H9 (cell line): ENCODE measurements at regions not wholly inside any gene's neighbourhood (a gene's known extent, or its start where the extent isn't known, plus 50 kb on each side); places are given as distances from the start of the nearest gene placed in this dataset.

ENCODE experiments used
- DNase-seq: peaks from one replicate; pipeline ENCODE4 v3.0.0-alpha.2; 2017
- H2AFZ ChIP-seq: one replicate; pipeline ENCODE4 v1.6.1; 2013; ENCODE audit warnings: mild to moderate bottlenecking, low read length, control low read depth, moderate library complexity
- H2AK5ac ChIP-seq: 2 replicates; pipeline ENCODE4 v1.6.1; 2013; ENCODE audit warnings: low read length, control low read depth, mixed read lengths; ENCODE audit not compliant: insufficient read length
- H2BK120ac ChIP-seq: one replicate; pipeline ENCODE4 v1.6.1; 2013; ENCODE audit warnings: low read depth, mild to moderate bottlenecking, low read length, control low read depth, inconsistent platforms; ENCODE audit not compliant: poor library complexity, severe bottlenecking
- H2BK12ac ChIP-seq: 2 replicates; pipeline ENCODE4 v1.6.1; 2013; ENCODE audit warnings: low read length, control low read depth, mixed read lengths, low read depth; ENCODE audit not compliant: insufficient read length
- H2BK15ac ChIP-seq: 2 replicates; pipeline ENCODE4 v1.6.1; 2013; ENCODE audit warnings: low read depth, low read length, control low read depth
- H2BK20ac ChIP-seq: one replicate; pipeline ENCODE4 v1.6.1; 2013; ENCODE audit warnings: low read depth, mild to moderate bottlenecking, low read length, control low read depth, inconsistent platforms; ENCODE audit not compliant: poor library complexity, severe bottlenecking
- H2BK5ac ChIP-seq: 2 replicates; pipeline ENCODE4 v1.6.1; 2013; ENCODE audit warnings: low read length, control low read depth, mixed read lengths; ENCODE audit not compliant: insufficient read length
- H3K14ac ChIP-seq: 2 replicates; pipeline ENCODE4 v1.6.1; 2013; ENCODE audit warnings: low read length, control low read depth; ENCODE audit not compliant: insufficient read depth
- H3K18ac ChIP-seq: 2 replicates; pipeline ENCODE4 v1.6.1; 2013; ENCODE audit warnings: low read depth, mild to moderate bottlenecking, mixed read lengths, low read length, control low read depth; ENCODE audit not compliant: insufficient read length
- H3K23ac ChIP-seq: 2 replicates; pipeline ENCODE4 v1.6.1; 2013; ENCODE audit warnings: low read length, control low read depth, mixed read lengths, low read depth; ENCODE audit not compliant: insufficient read length
- H3K23me2 ChIP-seq: 2 replicates; pipeline ENCODE4 v1.6.1; 2013; ENCODE audit warnings: low read depth, mild to moderate bottlenecking, mixed read lengths, low read length, control low read depth; ENCODE audit not compliant: insufficient read length, poor library complexity, severe bottlenecking
- H3K27ac ChIP-seq: 2 replicates; pipeline ENCODE4 v1.5.1; 2013; ENCODE audit warnings: low read length, control low read depth, mixed read lengths, low read depth; ENCODE audit not compliant: insufficient read length
- H3K27me3 ChIP-seq: 2 replicates; pipeline ENCODE4 v1.6.1; 2013; ENCODE audit warnings: low read length, control low read depth, inconsistent platforms; ENCODE audit not compliant: insufficient read depth
- H3K4ac ChIP-seq: 2 replicates; pipeline ENCODE4 v1.6.1; 2013; ENCODE audit warnings: low read depth, mild to moderate bottlenecking, control low read depth, inconsistent platforms, low read length, moderate library complexity
- H3K4me1 ChIP-seq: 2 replicates; pipeline ENCODE4 v1.6.1; 2013; ENCODE audit warnings: low read length, control low read depth, inconsistent platforms; ENCODE audit not compliant: insufficient read depth
- H3K4me2 ChIP-seq: 2 replicates; pipeline ENCODE4 v1.6.1; 2013; ENCODE audit warnings: low read length, control low read depth, mixed read lengths; ENCODE audit not compliant: insufficient read length, insufficient read depth
- H3K56ac ChIP-seq: 2 replicates; pipeline ENCODE4 v1.6.1; 2013; ENCODE audit warnings: low read depth, mild to moderate bottlenecking, mixed read lengths, low read length, control low read depth; ENCODE audit not compliant: insufficient read length
- H3K79me1 ChIP-seq: 2 replicates; pipeline ENCODE4 v1.6.1; 2013; ENCODE audit warnings: low read depth, mild to moderate bottlenecking, moderate library complexity, low read length, control low read depth, inconsistent platforms; ENCODE audit not compliant: insufficient read depth, poor library complexity, severe bottlenecking
- H3K79me2 ChIP-seq: 2 replicates; pipeline ENCODE4 v1.6.1; 2013; ENCODE audit warnings: low read length, control low read depth, inconsistent platforms; ENCODE audit not compliant: insufficient read depth
- H3K9ac ChIP-seq: 2 replicates; pipeline ENCODE4 v1.6.1; 2013; ENCODE audit warnings: low read length, control low read depth, mixed read lengths; ENCODE audit not compliant: insufficient read length; ENCODE audit errors: extremely low read depth
- H3K9me3 ChIP-seq: one replicate; pipeline ENCODE4 v1.6.1; 2013; ENCODE audit warnings: low read depth, low read length, inconsistent platforms; ENCODE audit not compliant: control insufficient read depth
- H3T11ph ChIP-seq: one replicate; pipeline ENCODE4 v1.6.1; 2013; ENCODE audit warnings: mild to moderate bottlenecking, low read length, control low read depth, inconsistent platforms
- H4K20me1 ChIP-seq: one replicate; pipeline ENCODE4 v1.6.1; 2013; ENCODE audit not compliant: control insufficient read depth, insufficient read length, insufficient read depth
- H4K5ac ChIP-seq: 2 replicates; pipeline ENCODE4 v1.6.1; 2013; ENCODE audit warnings: low read depth, mild to moderate bottlenecking, mixed read lengths, low read length, control low read depth; ENCODE audit not compliant: insufficient read length
- H4K8ac ChIP-seq: replicated peaks from 2 replicates; pipeline ENCODE4 v1.6.1; 2013; ENCODE audit warnings: low read length, control low read depth, mixed read lengths, low read depth; ENCODE audit not compliant: insufficient read length
- H4K91ac ChIP-seq: 2 replicates; pipeline ENCODE4 v1.6.1; 2013; ENCODE audit warnings: low read depth, mild to moderate bottlenecking, moderate library complexity, mixed read lengths, low read length, control low read depth; ENCODE audit not compliant: insufficient read length
- H3K27ac Mint-ChIP-seq, 3 experiments: 2 replicates in 2 of 3; 3 replicates in 1 of 3; pipeline ENCODE4 v1.8.0; 2020 to 2021; ENCODE audit warnings: mixed read lengths in 3 of 3, mild to moderate bottlenecking in 1 of 3, moderate library complexity in 1 of 3
- H3K27me3 Mint-ChIP-seq: 2 replicates; pipeline ENCODE4 v1.8.0; 2021; ENCODE audit warnings: low read depth, mild to moderate bottlenecking, moderate library complexity, mixed read lengths
- H3K36me3 Mint-ChIP-seq, 3 experiments: 2 replicates in 2 of 3; 3 replicates in 1 of 3; pipeline ENCODE4 v1.8.0; 2020 to 2021; ENCODE audit warnings: low read depth in 3 of 3, mixed read lengths in 3 of 3; ENCODE audit not compliant: insufficient read depth in 1 of 3
- H3K4me1 Mint-ChIP-seq, 2 experiments: 2 replicates each; pipeline ENCODE4 v1.8.0; 2020; ENCODE audit warnings: mixed read lengths in 2 of 2
- H3K4me3 Mint-ChIP-seq, 2 experiments: 2 replicates in 1 of 2; 3 replicates in 1 of 2; pipeline ENCODE4 v1.8.0; 2020 to 2021; ENCODE audit warnings: mild to moderate bottlenecking in 2 of 2, mixed read lengths in 2 of 2, moderate library complexity in 1 of 2
- H3K9me3 Mint-ChIP-seq, 2 experiments: 2 replicates in 1 of 2; 3 replicates in 1 of 2; pipeline ENCODE4 v1.8.0; 2020; ENCODE audit warnings: mild to moderate bottlenecking in 2 of 2, mixed read lengths in 2 of 2, moderate library complexity in 1 of 2
- WGBS: extraction: QIAGEN DNeasy Blood & Tissue Kit; methylation state at CpG from one replicate; pipeline ENCODE4 v1.1.7; 2013; ENCODE audit warnings: missing lambda C conversion rate, low lambda C conversion rate, mixed read lengths; ENCODE audit not compliant: insufficient read length; ENCODE audit errors: extremely low coverage; 5-methylcytosine and 5-hydroxymethylcytosine counted together
- TF ChIP-seq, protein P1 (sequence below): fragments of 200-600 bp; sonication (generic); conservative IDR thresholded peaks from 3 replicates; pipeline ENCODE4 v1.8.0; 2021; ENCODE audit warnings: antibody characterized with exemption, mild to moderate bottlenecking

DNA sequence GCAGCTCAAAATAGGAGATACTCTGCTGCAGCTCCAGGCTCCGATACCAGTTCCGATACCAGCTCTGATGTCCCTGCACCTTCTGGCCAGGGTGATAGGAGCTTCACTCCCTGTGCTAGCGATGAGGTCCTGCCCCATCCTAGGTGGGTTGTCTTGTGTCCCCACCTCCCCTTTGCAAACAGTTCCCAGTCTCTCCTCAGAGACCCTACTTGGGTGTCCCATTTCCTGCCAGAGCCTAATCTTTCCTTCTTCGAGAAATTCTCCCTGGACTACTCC is 62.7 kb upstream of the NANOS1 start:
- Histone ChIP-seq H2BK5ac (no peak overlapping the region), H2BK12ac (no peak overlapping the region), H2AFZ (no peak overlapping the region), H3K4ac (no peak overlapping the region), H3K14ac (no peak overlapping the region), H3K4me1 (no peaks in the 10 kb centered on the region), H4K20me1 (no peaks in the 10 kb centered on the region), H2BK15ac (no peak overlapping the region), H3K9ac (no peak overlapping the region), H3K23ac (no peak overlapping the region), H3K79me1 (no peaks in the 10 kb centered on the region), H3K56ac (no peak overlapping the region), H4K8ac (no peak overlapping the region), H2BK120ac (no peak overlapping the region), H2BK20ac (no peak overlapping the region), H3K23me2 (no peaks in the 10 kb centered on the region), H3K27me3 (no peaks in the 10 kb centered on the region), H2AK5ac (no peak overlapping the region), H3K27ac (no peak overlapping the region), H4K91ac (no peak overlapping the region), H4K5ac (no peak overlapping the region), H3K18ac (no peak overlapping the region), H3K9me3 (no peaks in the 10 kb centered on the region), H3K79me2 (no peaks in the 10 kb centered on the region), H3T11ph (no peak overlapping the region), H3K4me2 (no peak overlapping the region)
- H3K27ac Mint-ChIP-seq = peak overlapping the region in 1 of 3 experiments; percentile 19; a peak in 3 of 7 replicates
- H3K36me3 Mint-ChIP-seq = no peaks in the 10 kb centered on the region
- H3K4me1 Mint-ChIP-seq = peaks cover 7 to 9% of the 10 kb centered on the region in 2 experiments
- WGBS = no CpG with 5 or more reads among the region's 4 CpGs
- no peak overlapping the region for H3K4me3 Mint-ChIP-seq
- peak; percentile 18 for DNase-seq
- TF ChIP-seq, protein P1, sequence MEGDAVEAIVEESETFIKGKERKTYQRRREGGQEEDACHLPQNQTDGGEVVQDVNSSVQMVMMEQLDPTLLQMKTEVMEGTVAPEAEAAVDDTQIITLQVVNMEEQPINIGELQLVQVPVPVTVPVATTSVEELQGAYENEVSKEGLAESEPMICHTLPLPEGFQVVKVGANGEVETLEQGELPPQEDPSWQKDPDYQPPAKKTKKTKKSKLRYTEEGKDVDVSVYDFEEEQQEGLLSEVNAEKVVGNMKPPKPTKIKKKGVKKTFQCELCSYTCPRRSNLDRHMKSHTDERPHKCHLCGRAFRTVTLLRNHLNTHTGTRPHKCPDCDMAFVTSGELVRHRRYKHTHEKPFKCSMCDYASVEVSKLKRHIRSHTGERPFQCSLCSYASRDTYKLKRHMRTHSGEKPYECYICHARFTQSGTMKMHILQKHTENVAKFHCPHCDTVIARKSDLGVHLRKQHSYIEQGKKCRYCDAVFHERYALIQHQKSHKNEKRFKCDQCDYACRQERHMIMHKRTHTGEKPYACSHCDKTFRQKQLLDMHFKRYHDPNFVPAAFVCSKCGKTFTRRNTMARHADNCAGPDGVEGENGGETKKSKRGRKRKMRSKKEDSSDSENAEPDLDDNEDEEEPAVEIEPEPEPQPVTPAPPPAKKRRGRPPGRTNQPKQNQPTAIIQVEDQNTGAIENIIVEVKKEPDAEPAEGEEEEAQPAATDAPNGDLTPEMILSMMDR = no peak
- H3K27me3 Mint-ChIP-seq = peaks cover 1% of the 10 kb centered on the region; the same call in 1 of the 2 replicates
- no peaks in the 10 kb centered on the region; a peak in 1 of 5 replicates for H3K9me3 Mint-ChIP-seq
